Neural cell (in vitro differentiated cells): ENCODE measurements at regions not wholly inside any gene's neighbourhood (a gene's known extent, or its start where the extent isn't known, plus 50 kb on each side); places are given as distances from the start of the nearest gene placed in this dataset.

ENCODE experiments used
- H2AFZ ChIP-seq: fragments of 200-600, 300-800 bp; sonication (generic), shearing (Covaris generic); 2 replicates; pipeline ENCODE4 v1.6.0; 2014; ENCODE audit warnings: low read depth, mild to moderate bottlenecking, antibody characterized with exemption, low read length, moderate library complexity
- H3F3A ChIP-seq: fragments of 200-600 bp; shearing (Covaris generic); 2 replicates; pipeline ENCODE4 v1.6.1; 2016; ENCODE audit warnings: mild to moderate bottlenecking, moderate library complexity, mixed read lengths, antibody characterized with exemption, low read length; ENCODE audit not compliant: insufficient read depth, poor library complexity, severe bottlenecking
- H3K27ac ChIP-seq: fragments of 200-600, 300-800 bp; sonication (generic), shearing (Covaris generic); 2 replicates; pipeline ENCODE4 v1.5.1; 2014; ENCODE audit warnings: mild to moderate bottlenecking, low read length, moderate library complexity
- H3K27me3 ChIP-seq: fragments of 300-800, 200-600 bp; sonication (generic), shearing (Covaris generic); 2 replicates; pipeline ENCODE4 v1.6.0; 2014; ENCODE audit warnings: mild to moderate bottlenecking, low read depth, low read length, moderate library complexity; ENCODE audit not compliant: insufficient read depth
- H3K36me3 ChIP-seq: fragments of 300-800, 200-600 bp; sonication (generic), shearing (Covaris generic); 2 replicates; pipeline ENCODE4 v1.5.1; 2014; ENCODE audit warnings: mild to moderate bottlenecking, antibody characterized with exemption, low read length, moderate library complexity; ENCODE audit not compliant: insufficient read depth
- H3K4me2 ChIP-seq: fragments of 300-800, 200-600 bp; sonication (generic), shearing (Covaris generic); 2 replicates; pipeline ENCODE4 v1.6.0; 2014; ENCODE audit warnings: mild to moderate bottlenecking, low read length
- H3K4me3 ChIP-seq: fragments of 300-800, 200-600 bp; sonication (generic), shearing (Covaris generic); 2 replicates; pipeline ENCODE4 v1.5.1; 2014; ENCODE audit warnings: mild to moderate bottlenecking, low read length, moderate library complexity
- H3K79me2 ChIP-seq: fragments of 200-600 bp; shearing (Covaris generic); replicated peaks from 2 replicates; pipeline ENCODE4 v1.6.0; 2014; ENCODE audit warnings: mild to moderate bottlenecking, low read length, moderate library complexity; ENCODE audit not compliant: insufficient read depth
- H3K9ac ChIP-seq: fragments of 300-800, 200-600 bp; sonication (generic), shearing (Covaris generic); 2 replicates; pipeline ENCODE4 v1.6.1; 2016; ENCODE audit warnings: mild to moderate bottlenecking, low read length, mixed read lengths
- H3K9me2 ChIP-seq: fragments of 200-600 bp; shearing (Covaris generic); 2 replicates; pipeline ENCODE4 v1.6.1; 2016; ENCODE audit warnings: mild to moderate bottlenecking, low read length, mixed read lengths; ENCODE audit not compliant: insufficient read depth
- H3K9me3 ChIP-seq: fragments of 200-600, 300-800 bp; sonication (generic), shearing (Covaris generic); 2 replicates; pipeline ENCODE4 v1.6.1; 2016; ENCODE audit warnings: mild to moderate bottlenecking, mixed run types, low read length, moderate library complexity, mixed read lengths
- H4K20me1 ChIP-seq: fragments of 200-600 bp; shearing (Covaris generic); 2 replicates; pipeline ENCODE4 v1.6.1; 2016; ENCODE audit warnings: mild to moderate bottlenecking, mixed run types; ENCODE audit not compliant: insufficient read depth
- CTCF ChIP-seq: fragments of 450-650 bp; IDR thresholded peaks from 2 replicates; pipeline ENCODE4 v1.5.1; 2014; ENCODE audit warnings: antibody characterized with exemption, mild to moderate bottlenecking, moderate library complexity; ENCODE audit not compliant: poor library complexity, severe bottlenecking
- EP300 ChIP-seq: fragments of 450-650 bp; conservative IDR thresholded peaks from 2 replicates; pipeline ENCODE4 v1.6.1; 2014; ENCODE audit warnings: antibody characterized with exemption, mild to moderate bottlenecking, moderate library complexity; ENCODE audit not compliant: poor library complexity, severe bottlenecking
- EZH2 ChIP-seq: fragments of 200-600, 300-800 bp; shearing (Covaris generic), sonication (generic); IDR thresholded peaks from 2 replicates; pipeline ENCODE4 v1.6.1; 2014; ENCODE audit warnings: antibody characterized with exemption, low read length, borderline replicate concordance, mild to moderate bottlenecking; ENCODE audit not compliant: insufficient read depth, poor library complexity, severe bottlenecking
- MXI1 ChIP-seq: fragments of 450-650 bp; conservative IDR thresholded peaks from 2 replicates; pipeline ENCODE4 v1.6.1; 2014; ENCODE audit warnings: antibody characterized with exemption, mild to moderate bottlenecking; ENCODE audit not compliant: poor library complexity, severe bottlenecking
- POLR2AphosphoS5 ChIP-seq: IDR thresholded peaks from 2 replicates; pipeline ENCODE4 v1.6.1; 2012
- RAD21 ChIP-seq: fragments of 450-650 bp; conservative IDR thresholded peaks from 2 replicates; pipeline ENCODE4 v1.6.1; 2014; ENCODE audit warnings: antibody characterized with exemption, mild to moderate bottlenecking, moderate library complexity
- REST ChIP-seq: IDR thresholded peaks from 2 replicates; pipeline ENCODE4 v1.6.1; 2012; ENCODE audit warnings: borderline replicate concordance
- SMC3 ChIP-seq: fragments of 450-650 bp; conservative IDR thresholded peaks from 2 replicates; pipeline ENCODE4 v1.6.1; 2014; ENCODE audit warnings: antibody characterized with exemption, mild to moderate bottlenecking, moderate library complexity; ENCODE audit not compliant: poor library complexity
- TAF1 ChIP-seq: IDR thresholded peaks from 2 replicates; pipeline ENCODE4 v1.6.1; 2012; ENCODE audit warnings: low read depth

GRCh38 chr3:197432384-197433127 is 123.2 kb downstream of the BDH1 start:
- no peak overlapping the region for H3K9ac ChIP-seq
- H3F3A ChIP-seq, result no peaks in the 10 kb centered on the region
- H3K27ac ChIP-seq, result no peak overlapping the region
- H3K9me3 ChIP-seq, result no peaks in the 10 kb centered on the region
- no peak overlapping the region for H3K4me2 ChIP-seq
- no peak overlapping the region for H2AFZ ChIP-seq
- no peaks in the 10 kb centered on the region for H3K36me3 ChIP-seq
- H3K79me2 ChIP-seq, result no peaks in the 10 kb centered on the region
- no peaks in the 10 kb centered on the region for H3K27me3 ChIP-seq
- H3K4me3 ChIP-seq, result no peak overlapping the region
- H4K20me1 ChIP-seq, result no peaks in the 10 kb centered on the region
- TF ChIP-seq CTCF (no peak), POLR2AphosphoS5 (no peak), REST (no peak), EP300 (no peak), EZH2 (no peak), RAD21 (no peak), TAF1 (no peak), SMC3 (no peak), MXI1 (no peak)
- no peaks in the 10 kb centered on the region for H3K9me2 ChIP-seq

- no peaks in the 10 kb centered on the region for H3K9me3 ChIP-seq
- no peaks in the 10 kb centered on the region for H3K27me3 ChIP-seq
- no peaks in the 10 kb centered on the region for H4K20me1 ChIP-seq
- H3K27ac ChIP-seq, result no peak overlapping the region
- H2AFZ ChIP-seq, result no peak overlapping the region
- H3K36me3 ChIP-seq, result no peaks in the 10 kb centered on the region
- H3K4me2 ChIP-seq, result no peak overlapping the region
- no peaks in the 10 kb centered on the region for H3K79me2 ChIP-seq
- H3F3A ChIP-seq, result no peaks in the 10 kb centered on the region
- H3K9me2 ChIP-seq, result no peaks in the 10 kb centered on the region
- H3K9ac ChIP-seq, result no peak overlapping the region
- H3K4me3 ChIP-seq, result no peak overlapping the region
- TF ChIP-seq EP300 (no peak), EZH2 (no peak), POLR2AphosphoS5 (no peak), SMC3 (no peak), REST (no peak)
Measured at GRCh38 chr3:197431346-197431910, 124.3 kb downstream of the BDH1 start.
